HG03064 (cell line): ENCODE measurements at regions not wholly inside any gene's neighbourhood (a gene's known extent, or its start where the extent isn't known, plus 50 kb on each side); places are given as distances from the start of the nearest gene placed in this dataset.

ENCODE experiments used
- ATAC-seq: cut with Tn5 transposase; IDR thresholded peaks from one replicate; pipeline ENCODE4 v1.9.1; 2021; ENCODE audit warnings: low read depth; ENCODE audit not compliant: unreplicated experiment

DNA sequence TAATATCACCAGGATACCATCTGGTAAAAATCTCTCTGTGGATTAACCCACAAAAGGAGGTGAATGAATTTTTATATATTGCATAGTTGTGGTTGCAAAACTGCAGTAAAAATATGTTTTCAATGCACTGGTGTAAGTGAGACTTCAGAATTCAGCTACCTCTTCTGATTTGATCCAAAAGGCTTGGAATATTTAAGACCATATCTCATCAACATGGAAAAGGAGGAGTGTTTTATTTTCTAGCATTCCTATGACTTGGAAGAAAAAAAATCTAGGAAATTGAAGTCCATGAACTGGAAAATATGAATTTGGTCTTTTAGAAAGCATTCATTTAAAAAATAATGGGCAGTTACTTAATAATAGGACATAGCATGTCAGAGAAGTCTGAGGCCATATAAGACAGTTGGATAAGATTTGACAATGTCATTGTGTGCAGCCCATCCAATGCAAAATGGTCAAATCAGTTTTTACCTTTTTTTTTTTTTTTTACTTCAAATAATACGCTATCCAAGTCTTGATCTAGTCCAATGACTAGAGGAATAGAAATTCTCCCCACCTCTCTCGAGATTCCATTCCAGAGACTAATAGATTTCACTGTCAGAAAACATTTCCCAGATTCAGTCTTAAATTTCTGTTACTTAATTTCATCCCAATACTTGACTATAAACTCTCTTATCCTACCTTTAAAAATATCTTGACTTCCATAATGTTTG is 364.9 kb upstream of the PMFBP1 start:
- ATAC-seq: no peak

DNA sequence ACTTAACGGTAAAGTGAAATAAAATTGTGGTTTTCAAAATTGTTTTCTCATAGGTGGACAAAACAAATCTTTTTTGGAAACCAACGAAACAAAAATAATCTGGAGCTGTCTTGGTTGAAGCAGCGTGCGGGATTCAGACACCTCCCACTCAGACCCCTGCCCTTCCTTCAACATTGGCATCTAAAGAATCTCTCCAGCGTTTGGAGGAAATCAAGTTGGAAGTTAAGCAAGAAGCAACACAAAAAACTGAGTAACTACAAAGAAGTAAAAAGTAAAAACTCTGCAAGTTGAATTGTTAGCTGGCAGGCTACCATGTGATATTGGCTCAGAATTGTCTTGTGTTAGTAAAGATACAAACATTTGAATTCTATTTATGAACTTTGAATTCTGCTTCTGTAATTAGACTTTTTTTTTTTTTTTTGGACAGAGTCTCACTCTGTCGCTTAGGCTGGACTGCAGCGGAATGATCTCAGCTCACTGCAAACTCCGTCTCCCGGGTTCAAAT is 361.0 kb upstream of the PMFBP1 start:
- ATAC-seq: no peak

DNA sequence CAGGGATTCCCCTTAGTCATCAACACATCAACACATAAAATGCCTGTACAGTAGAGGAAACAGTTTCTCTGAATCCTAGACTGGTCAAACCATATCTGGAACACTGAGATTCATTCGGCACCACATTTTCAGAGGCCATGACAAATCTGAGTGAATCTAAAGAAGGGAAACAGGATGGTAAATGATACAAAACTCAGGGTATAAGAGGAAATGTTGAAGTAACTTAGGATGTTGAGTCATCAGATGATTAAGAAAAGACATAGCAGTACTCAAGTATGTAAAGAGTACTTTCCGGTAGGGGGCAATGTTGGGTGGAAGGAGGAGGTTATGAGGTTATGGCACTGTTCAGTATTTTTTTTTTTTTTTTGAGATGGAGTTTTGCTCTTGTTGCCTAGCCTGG is 358.5 kb upstream of the PMFBP1 start:
- ATAC-seq: no peak

DNA sequence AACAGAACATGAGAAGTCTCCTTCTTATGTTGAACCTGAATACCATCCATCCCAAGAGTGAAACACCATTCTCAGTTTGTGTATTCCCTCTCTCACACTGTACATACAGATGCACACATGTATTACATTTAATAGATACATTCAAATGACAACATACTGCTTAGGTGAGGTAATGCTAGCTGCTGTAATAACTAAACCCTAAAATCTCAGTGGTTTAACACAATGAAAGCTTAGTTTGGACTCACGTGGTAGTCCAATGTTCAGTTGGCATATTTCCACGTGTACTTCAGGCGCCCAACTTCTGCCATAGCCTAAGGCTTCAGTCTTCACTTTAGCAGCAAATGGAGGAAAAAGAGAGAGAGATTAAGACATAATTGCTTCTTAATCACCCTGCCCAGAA is 351.1 kb upstream of the PMFBP1 start:
- ATAC-seq: no peak

DNA sequence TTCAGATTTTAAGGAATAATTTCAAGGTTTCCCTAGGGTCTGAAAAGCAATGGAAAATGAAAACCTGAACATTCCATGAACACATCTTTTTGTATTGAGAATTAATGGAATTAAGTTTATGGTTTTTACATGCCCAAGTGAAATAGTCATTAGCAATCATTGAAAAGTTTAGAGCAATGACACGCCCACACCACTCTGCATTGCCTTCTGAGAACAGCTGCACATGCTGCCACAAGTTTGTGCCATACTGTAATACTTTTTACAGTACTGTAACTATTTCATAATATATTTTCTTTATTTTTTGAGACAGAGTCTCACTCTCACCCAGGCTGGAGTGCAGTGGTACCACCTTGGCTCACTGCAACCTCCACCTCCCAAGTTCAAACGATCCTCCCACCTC is 345.2 kb upstream of the PMFBP1 start:
- ATAC-seq: no peak

DNA sequence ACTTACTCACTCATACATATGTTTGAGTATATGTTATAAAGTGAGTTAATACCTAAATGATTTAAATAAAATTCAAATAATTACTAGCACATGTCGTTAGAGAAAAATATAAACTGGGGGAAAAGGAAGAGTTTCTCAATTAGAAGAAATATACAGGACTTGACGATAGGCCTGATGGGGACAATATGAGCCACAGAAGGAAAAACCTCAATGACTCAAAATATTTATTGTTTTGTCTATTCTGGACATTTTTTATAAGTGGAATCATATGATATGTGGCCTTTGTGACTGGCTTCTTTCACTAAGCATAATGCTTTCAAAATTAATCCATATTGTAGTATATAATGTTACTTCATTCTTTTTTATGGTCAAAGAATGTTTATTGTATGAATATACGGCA is 339.2 kb upstream of the PMFBP1 start:
- no peak for ATAC-seq

DNA sequence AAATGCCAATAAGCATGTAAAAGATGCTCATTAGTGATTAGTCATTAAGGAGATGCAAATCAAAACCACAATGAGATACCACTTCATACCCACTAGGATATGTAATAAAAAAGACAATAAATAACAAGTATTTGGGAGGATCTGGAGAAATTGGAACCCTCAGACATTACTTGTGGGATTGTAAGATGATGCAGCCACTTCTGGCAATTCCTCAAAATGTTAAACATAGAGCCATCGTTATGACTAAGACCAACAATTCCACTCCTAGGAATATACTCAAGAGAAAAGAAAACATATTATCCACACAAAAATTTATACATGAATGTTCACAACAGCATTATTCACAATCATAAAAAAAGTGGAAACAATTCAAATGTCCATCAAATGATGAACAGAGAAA is 336.2 kb upstream of the PMFBP1 start:
- ATAC-seq: no peak

DNA sequence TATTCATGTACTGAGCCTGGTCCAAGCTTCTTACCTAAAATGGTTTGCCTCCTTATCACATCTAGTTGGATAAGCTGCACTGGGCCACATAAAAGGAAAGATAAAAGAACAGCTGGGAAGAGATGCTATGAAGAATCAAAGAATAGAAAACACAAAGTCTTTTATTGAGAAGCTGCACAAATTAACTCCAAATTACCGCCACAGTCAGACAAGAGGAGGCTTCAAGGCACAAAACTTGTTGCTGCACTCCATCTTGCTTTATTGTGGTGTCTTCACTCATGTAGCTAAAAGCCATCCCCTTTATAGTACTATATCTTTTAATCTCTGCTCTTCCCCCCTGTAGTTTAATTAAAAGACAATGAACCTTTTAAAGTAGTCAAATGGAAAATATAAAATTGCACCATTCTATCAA is 330.6 kb upstream of the PMFBP1 start:
- no peak for ATAC-seq

DNA sequence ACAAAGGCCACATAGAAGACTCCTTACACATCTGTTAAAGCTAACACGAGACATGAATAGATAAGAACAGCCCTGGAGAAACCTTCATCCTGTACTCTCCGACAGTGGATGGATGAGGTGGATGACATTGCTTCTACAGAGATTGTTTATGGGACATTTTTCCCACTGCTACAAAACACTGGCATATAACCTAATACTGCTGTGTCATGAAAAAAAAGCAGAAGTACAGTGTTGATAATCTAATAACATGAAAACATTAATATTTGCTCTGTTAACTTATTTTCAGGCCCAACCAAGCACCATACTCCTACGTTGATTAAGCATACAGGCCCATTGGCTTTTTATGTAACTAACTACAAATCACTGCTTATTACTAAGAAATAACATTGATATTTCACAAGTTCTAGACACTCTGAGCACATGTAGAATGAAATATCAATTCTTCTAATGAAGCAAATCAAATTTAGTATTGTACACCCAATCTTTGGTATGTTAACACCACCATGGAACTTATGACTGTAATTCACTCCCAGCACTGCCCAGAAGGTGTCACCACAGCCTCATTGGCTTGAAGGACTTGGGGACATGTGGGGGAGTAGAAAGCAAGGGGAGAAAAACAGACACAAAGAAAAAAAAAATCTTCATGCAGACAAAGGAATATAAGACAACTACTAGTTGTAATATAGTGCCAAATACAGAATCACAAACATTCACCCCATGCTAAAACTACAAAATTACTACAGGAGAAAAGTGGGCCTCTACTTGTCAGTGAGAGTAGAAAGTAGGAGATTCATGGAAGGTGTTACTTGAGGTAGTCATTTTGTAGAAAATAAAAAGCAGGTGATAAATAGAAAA is 330.0 kb upstream of the PMFBP1 start:
- no peak for ATAC-seq

DNA sequence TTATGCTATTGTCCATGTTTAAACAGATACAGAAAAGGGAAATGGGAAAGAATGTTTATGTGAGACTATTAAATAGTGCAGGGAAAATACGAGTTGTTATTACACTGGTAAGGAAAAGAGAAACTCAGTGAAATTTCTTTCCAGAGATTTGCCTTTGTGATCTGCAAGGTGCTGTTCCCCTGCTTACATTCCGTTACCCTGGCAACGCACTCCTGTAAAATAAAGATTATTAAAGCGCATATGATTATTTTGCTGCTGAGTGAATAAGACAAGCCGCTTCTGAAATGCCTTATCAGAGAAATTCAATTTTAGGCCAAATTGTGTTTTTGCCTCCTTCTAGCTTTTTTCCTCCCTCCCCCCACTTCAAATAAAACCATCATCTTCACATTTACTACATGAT is 328.6 kb upstream of the PMFBP1 start:
- ATAC-seq: no peak

DNA sequence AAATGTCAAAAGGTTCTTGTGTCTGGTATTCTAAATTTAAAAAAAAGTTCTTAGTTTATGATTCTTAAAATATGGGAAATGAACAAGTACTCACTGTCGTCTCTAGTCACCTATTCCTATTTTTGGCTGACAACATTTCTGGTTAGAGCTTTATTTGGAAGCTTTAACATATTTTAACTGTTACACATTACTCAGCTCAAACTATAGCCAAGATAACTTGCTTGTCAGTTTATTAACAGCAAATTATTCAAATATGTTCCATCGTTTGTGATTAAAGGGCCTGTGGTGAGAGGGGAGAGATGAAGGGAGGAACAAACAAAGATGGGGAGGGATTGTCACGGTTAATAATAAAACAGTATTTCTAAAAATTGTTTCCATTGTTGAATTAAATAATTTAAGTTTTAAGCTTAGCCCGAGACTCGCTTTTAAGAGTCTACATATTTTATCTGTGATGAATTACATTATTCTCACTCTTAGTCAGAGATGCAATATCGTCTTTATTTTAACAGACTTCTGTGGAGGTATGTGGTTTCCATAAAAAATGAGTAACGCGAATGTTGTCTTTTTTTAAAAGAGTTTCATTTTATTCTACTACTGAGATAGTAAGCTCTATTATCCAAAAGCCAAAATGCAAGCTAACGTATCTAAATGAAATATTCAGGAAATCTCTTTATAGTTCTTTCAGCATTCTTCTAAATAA is 321.9 kb upstream of the PMFBP1 start:
- no peak for ATAC-seq

DNA sequence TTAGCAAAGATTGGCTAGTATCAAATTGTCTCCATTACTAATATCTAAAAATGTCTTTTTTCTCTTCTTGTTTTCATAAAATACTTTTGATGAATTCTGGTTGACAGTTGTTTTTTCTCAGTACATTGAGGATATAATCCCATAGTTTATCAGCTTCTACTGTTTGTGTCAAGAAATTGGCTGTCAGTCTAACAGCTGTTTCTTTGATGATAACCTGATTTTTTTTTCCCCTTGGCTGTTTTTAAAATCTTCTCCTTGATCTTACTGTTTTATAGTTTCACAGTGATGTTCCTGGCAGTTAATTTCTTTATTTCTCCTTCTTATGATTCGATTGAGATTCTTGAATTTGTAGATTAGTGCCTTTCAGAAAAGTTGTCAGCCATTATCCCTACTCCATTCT is 315.3 kb upstream of the PMFBP1 start:
- ATAC-seq: no peak

DNA sequence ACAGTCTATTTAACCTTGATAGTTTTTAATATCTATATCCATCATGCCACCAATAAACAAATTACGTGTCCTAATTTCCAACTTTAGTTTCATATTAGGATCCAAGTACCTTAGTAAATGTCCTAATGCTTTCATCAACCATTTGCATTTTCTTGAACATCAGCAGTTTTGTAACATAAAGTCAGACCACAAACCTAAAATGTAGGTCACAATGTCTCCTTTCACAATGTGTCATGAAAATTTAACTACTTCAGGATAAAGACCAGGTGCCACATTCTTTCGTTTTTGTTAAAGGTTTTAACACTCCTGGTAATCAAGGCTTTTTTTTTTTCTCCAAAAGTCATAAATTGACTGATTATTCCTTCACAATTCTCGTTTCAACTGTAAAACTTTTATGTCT is 310.7 kb upstream of the PMFBP1 start:
- no peak for ATAC-seq

DNA sequence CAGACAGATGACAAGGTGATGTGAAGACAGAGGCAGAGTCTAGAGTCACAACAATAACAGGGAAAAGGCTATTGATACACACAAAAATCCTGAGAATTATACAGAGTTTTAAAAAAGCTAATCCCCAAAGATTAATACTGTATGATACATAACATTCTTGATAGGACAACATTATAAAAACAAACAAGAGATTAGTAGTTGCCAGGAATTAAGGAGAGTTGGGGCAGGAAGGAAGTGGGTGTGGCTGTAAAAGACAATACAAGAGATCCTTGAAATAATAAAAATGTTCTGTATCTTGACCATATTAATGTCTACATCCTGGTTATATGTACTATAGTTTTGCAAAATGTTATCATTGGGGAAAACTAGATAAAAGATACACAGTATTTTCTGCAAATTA is 309.5 kb upstream of the PMFBP1 start:
- ATAC-seq: no peak

DNA sequence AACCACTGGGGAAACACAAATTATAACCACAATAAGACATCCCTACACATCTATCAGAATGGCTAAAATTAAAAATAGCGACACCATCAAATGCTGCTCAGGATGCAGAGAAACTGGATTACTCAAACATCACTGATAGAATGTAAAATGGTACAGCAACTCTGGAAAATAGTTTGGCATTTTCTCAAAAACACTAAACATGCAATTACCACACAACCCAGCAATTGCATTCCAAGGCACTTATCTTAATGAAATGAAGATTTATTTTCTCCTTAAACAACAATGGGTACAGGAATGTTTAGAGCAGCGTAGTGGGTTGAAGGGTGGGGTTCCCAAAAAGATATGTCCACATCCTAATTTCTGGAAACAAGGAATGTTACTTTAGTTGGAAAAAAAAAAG is 309.0 kb upstream of the PMFBP1 start:
- ATAC-seq: no peak

DNA sequence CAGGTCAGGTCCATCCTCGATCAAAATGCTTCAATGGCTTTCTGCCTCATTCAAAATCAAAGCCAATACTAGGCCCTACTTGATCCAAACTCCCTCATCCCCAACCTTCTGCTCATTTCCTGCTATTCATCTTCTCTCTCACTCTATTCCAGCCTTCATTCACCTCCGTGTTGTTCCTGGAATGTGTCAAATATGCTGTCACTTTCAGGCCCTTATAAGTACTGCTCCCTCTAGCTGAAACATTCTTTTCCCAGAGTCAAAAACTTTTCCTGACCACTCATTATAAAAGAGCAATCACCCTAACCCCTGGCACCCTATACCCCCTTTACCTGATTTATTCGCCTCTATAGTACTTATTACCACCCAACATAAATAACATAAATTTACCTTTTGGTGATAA is 303.7 kb upstream of the PMFBP1 start:
- ATAC-seq: no peak

DNA sequence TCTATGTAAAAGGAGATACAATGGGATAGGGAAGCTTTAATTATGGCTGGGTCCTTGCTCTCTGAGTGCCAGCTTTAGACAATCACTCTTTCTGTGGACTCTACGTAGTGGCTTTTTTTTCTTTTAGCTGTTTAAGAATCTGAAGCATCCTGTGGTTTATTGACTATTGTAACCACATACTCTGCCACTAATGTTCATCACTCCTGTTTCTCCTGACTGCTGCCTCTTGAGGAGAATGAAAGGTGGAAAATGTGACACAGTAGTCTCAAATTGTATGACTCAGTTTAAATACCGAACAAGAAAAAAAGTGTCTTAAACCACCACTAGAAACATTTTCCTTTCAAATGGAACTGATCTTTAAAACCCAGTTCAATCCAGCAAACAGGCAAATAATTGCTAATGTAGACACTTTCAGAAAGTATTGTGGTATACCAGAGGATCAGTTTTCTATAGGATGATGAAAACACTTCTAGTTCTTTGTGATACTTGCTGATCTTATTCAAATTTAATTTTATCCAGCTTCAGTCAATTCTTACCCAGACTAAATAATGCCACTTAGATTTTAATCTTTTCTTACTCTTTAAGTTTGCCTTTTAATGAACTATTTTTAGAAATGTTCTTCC is 302.7 kb upstream of the PMFBP1 start:
- no peak for ATAC-seq

DNA sequence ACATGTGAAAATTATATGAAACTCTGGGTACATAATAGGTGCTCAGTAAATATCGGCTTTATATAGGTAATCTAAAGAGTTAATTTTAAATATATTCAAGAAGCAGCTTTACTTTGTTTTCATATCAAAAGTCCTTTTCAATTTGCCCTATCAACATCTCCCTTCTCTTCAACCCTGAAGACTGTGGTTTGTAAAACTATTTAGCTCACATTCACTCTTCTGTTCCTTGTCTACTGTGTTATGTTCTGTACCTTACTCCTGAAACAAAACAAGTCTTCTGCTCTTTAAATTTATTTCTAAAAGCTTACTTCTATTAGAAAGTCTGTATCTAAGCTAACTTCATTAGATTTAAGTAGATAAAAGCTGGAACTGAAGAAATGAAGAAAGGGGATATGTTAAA is 301.7 kb upstream of the PMFBP1 start:
- no peak for ATAC-seq

DNA sequence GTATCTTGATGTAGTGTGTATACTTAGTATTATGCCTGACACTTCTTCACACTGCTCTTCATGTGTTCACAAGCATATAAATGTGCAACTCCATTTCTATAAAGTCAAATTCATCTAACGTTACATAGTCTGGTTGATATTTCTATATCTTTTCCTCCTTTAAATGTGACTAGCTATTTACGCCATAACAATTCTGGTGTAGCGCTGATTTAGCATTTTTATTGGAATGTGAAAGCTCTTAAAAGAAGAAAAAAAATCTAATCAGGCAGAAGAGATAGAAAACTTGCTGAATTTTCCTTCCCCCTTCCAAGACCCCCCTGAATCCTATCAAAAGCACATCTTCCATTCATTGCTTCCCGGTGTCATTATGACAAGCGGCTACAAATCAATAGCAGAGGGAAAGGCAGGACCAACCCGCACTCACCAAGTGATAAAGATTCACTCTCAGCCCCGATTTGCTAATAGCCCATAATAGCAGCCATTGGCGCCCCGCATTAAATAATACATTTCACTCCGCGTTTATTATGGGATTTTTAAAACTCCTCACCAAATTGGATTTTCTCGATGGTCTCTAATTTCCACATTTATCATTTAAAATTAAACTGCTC is 299.5 kb upstream of the PMFBP1 start:
- ATAC-seq: no peak

DNA sequence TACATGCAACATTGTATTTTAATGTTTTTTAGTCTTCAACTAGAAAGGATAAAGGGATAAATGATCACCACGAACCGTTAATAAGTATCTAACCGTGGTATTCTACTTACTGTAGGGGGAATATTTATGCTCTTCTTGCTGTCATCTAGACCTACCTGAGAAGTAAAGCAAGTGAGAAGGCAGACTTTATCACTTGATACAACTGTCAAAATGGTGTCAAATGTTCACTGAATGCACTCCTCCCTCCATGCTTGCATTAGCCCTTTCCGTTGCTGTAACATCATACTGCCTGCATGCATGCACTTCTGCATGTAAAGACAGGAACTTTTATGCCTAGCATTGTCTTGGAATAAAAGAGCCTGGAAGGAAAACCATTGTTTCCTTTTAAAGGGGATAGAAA is 298.6 kb upstream of the PMFBP1 start:
- no peak for ATAC-seq

DNA sequence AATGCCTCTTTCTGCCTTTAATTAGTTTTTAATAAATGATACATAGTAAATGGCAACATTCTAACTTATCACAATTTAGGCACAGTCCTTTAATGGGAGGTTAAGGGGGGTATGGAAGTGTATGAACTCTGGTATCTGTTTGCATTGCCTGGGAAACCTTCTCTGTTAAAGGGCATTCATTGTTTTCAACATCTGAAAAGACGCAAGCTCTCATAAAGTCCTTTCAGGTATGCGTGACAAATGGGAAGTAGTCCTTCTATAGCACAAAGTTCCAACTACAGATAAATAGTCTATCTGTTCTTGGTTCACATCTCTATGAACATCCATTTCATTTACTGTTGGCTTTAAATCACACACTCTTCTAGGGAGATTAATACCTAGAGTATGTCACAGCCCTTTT is 298.0 kb upstream of the PMFBP1 start:
- ATAC-seq: no peak
